ENCODE measurements at regions not wholly inside any gene's neighbourhood (a gene's known extent, or its start where the extent isn't known, plus 50 kb on each side); places are given as distances from the start of the nearest gene placed in this dataset.
A peak's percentile ranks its signal among the peaks of the same experiment; 100 is the strongest.

DNA sequence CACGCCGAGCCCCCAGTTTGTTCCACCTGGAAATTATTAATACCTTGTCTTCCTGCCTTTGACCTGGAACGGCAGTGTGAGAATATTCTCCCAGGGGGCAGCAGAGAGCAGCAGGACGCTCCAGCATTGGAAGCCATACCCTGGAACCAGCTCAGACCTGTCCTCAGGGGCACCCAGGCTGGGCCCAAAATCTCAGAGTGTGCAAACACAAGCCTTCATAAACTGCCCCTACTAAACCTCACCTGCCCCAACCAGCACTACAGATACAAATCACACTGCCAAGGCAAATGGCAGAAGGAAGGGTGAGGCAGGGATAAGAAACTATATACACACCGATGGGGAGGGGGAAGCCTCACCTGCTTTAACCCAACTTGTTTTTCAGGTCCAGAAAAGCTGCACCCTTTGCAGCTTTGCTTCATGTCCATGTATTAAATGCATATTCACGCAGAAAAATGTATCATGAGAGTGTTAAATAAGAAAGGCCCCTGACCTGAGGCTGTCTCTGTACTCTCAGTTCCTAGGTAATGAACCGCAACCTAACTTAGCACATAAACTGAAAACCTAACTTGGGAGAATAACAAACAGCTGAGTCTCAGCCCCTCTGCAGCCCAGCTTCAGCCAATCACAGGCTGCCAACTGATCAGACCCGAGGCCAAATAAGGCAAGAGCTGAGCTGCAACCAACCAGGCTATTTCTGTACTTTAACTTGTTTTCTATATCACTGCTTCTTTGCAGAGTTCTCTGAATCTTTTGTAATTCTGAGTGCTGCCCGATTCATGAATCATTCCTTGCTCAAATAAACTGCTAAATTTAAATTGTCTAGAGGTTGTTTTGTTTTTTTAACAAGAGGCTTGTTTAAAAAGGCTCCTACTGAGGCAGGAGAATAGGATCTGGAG, 130.1 kb downstream of the SPTSSA start (continued):
- TF ChIP-seq, protein P1, sequence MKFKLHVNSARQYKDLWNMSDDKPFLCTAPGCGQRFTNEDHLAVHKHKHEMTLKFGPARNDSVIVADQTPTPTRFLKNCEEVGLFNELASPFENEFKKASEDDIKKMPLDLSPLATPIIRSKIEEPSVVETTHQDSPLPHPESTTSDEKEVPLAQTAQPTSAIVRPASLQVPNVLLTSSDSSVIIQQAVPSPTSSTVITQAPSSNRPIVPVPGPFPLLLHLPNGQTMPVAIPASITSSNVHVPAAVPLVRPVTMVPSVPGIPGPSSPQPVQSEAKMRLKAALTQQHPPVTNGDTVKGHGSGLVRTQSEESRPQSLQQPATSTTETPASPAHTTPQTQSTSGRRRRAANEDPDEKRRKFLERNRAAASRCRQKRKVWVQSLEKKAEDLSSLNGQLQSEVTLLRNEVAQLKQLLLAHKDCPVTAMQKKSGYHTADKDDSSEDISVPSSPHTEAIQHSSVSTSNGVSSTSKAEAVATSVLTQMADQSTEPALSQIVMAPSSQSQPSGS (CRISPR knock-in tag; IDR thresholded peaks at IDR 0.05) = peak; percentile 30
- no peak for TF ChIP-seq ZNF780A (CRISPR knock-in tag; IDR thresholded peaks at IDR 0.05)
- TF ChIP-seq ZNF572 (CRISPR knock-in tag; IDR thresholded peaks at IDR 0.05) = peak; percentile 90
- TF ChIP-seq JUND (CRISPR knock-in tag; IDR thresholded peaks at IDR 0.05) = peak; percentile 52; the same call in 1 of the 2 replicates
- TF ChIP-seq ZNF746 (CRISPR knock-in tag; IDR thresholded peaks at IDR 0.05) = no peak
- TF ChIP-seq FOXA3 (CRISPR knock-in tag; IDR thresholded peaks at IDR 0.05) = peak; percentile 44
- peak; percentile 91 for TF ChIP-seq NFYB (CRISPR knock-in tag; IDR thresholded peaks at IDR 0.05)
- TF ChIP-seq SRSF4 (IDR thresholded peaks at IDR 0.05; ENCODE audit: low read depth, low read length, poor library complexity, severe bottlenecking) = no peak
- TF ChIP-seq FOXK2 (IDR thresholded peaks at IDR 0.05) = peak; percentile 49; the same call in 1 of the 2 replicates
- TF ChIP-seq, protein P2, sequence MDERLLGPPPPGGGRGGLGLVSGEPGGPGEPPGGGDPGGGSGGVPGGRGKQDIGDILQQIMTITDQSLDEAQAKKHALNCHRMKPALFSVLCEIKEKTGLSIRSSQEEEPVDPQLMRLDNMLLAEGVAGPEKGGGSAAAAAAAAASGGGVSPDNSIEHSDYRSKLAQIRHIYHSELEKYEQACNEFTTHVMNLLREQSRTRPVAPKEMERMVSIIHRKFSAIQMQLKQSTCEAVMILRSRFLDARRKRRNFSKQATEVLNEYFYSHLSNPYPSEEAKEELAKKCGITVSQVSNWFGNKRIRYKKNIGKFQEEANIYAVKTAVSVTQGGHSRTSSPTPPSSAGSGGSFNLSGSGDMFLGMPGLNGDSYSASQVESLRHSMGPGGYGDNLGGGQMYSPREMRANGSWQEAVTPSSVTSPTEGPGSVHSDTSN (CRISPR knock-in tag; IDR thresholded peaks at IDR 0.05) = no peak
- no peak for TF ChIP-seq ZNF564 (CRISPR knock-in tag; IDR thresholded peaks at IDR 0.05)
- 0 out of 2 replicates have a peak, but pooled peaks have one; percentile 17 for TF ChIP-seq MTA3 (CRISPR knock-in tag; IDR thresholded peaks at IDR 0.05)
- peak; percentile 77; the same call in 1 of the 2 replicates for TF ChIP-seq PITX1 (CRISPR knock-in tag; IDR thresholded peaks at IDR 0.05)
- peak; percentile 62 for TF ChIP-seq MIER3 (CRISPR knock-in tag; IDR thresholded peaks at IDR 0.05; ENCODE audit: borderline replicate concordance)
- TF ChIP-seq KLF13 (CRISPR knock-in tag; IDR thresholded peaks at IDR 0.05) = peak; percentile 86; the same call in 1 of the 2 replicates
- no peak; the same call in 1 of the 2 replicates for TF ChIP-seq ARNT2 (CRISPR knock-in tag; IDR thresholded peaks at IDR 0.05; ENCODE audit: low read depth)
- no peak for TF ChIP-seq TBX3 (IDR thresholded peaks at IDR 0.05; ENCODE audit: borderline replicate concordance)
- TF ChIP-seq HOXD1 (CRISPR knock-in tag; IDR thresholded peaks at IDR 0.05) = peak; percentile 77; the same call in 1 of the 2 replicates
- no peak for TF ChIP-seq ZNF562 (CRISPR knock-in tag; IDR thresholded peaks at IDR 0.05; ENCODE audit: borderline replicate concordance)
- TF ChIP-seq NFYC (CRISPR knock-in tag; IDR thresholded peaks at IDR 0.05) = peak; percentile 93
- TF ChIP-seq ZNF547 (CRISPR knock-in tag; IDR thresholded peaks at IDR 0.05) = 0 out of 2 replicates have a peak, but pooled peaks have one; percentile 84
- TF ChIP-seq ZSCAN22 (CRISPR knock-in tag; IDR thresholded peaks at IDR 0.05) = 0 out of 2 replicates have a peak, but pooled peaks have one; percentile 40
- TF ChIP-seq, protein P3, sequence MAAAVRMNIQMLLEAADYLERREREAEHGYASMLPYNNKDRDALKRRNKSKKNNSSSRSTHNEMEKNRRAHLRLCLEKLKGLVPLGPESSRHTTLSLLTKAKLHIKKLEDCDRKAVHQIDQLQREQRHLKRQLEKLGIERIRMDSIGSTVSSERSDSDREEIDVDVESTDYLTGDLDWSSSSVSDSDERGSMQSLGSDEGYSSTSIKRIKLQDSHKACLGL (CRISPR knock-in tag; IDR thresholded peaks at IDR 0.05) = no peak
- TF ChIP-seq ZNF282 (IDR thresholded peaks at IDR 0.05; ENCODE audit: partially characterized antibody) = no peak
- peak; percentile 56; the same call in 1 of the 2 replicates for TF ChIP-seq ZNF546 (CRISPR knock-in tag; conservative IDR thresholded peaks at IDR 0.05)
- TF ChIP-seq, protein P4, sequence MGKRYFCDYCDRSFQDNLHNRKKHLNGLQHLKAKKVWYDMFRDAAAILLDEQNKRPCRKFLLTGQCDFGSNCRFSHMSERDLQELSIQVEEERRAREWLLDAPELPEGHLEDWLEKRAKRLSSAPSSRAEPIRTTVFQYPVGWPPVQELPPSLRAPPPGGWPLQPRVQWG (CRISPR knock-in tag; IDR thresholded peaks at IDR 0.05; ENCODE audit: borderline replicate concordance, low read depth) = no peak
- no peak for TF ChIP-seq NR3C1 (CRISPR knock-in tag; IDR thresholded peaks at IDR 0.05)
- TF ChIP-seq CC2D1A (CRISPR knock-in tag; IDR thresholded peaks at IDR 0.05) = peak; percentile 64; the same call in 1 of the 2 replicates
- TF ChIP-seq KDM1A (CRISPR knock-in tag; IDR thresholded peaks at IDR 0.05) = peak; percentile 44; the same call in 1 of the 2 replicates
- TF ChIP-seq ZNF549 (CRISPR knock-in tag; IDR thresholded peaks at IDR 0.05) = peak; percentile 92

All from HepG2 (cell line).